Erythroblast (primary cell): ENCODE measurements at regions not wholly inside any gene's neighbourhood (a gene's known extent, or its start where the extent isn't known, plus 50 kb on each side); places are given as distances from the start of the nearest gene placed in this dataset.

ENCODE experiments used
- GATA1 ChIP-seq: IDR thresholded peaks from 2 replicates; pipeline ENCODE4 v1.6.1; 2011; ENCODE audit warnings: low read depth, mild to moderate bottlenecking, control low read depth, low read length, moderate library complexity
- POLR2A ChIP-seq: IDR thresholded peaks from 2 replicates; pipeline ENCODE4 v1.6.1; 2011; ENCODE audit warnings: mild to moderate bottlenecking, low read length

DNA sequence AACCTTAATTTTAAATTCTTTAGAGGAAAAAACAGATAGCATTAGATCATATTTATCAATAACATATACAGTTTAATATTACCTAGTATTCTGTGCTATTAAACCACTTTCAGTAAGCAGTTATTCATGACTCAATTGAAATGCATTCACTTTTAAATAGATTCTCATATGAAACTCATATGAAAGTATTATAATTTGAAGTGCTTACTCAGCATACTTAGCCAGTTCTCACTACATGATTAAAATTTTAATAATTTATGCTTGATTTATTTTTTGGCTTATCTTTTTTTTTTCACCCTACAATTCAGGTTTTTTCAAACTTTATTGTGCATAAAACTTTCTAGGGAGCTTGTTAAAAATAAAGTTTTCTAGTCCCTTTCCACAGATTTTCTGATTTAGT lies 694.9 kb upstream of the CDH9 start:
- TF ChIP-seq POLR2A (no peak), GATA1 (no peak)
